Panc1 (cell line): ENCODE measurements at regions not wholly inside any gene's neighbourhood (a gene's known extent, or its start where the extent isn't known, plus 50 kb on each side); places are given as distances from the start of the nearest gene placed in this dataset.

ENCODE experiments used
- POLR2AphosphoS5 ChIP-seq: IDR thresholded peaks from 2 replicates; pipeline ENCODE4 v1.6.1; 2012; ENCODE audit warnings: mild to moderate bottlenecking, low read depth, low read length, moderate library complexity
- REST ChIP-seq, 2 experiments: IDR thresholded peaks; 2 replicates each; pipeline ENCODE4 v1.6.1; 2011 to 2012; ENCODE audit warnings: low read depth in 2 of 2, control low read depth in 1 of 2, low read length in 1 of 2, mild to moderate bottlenecking in 1 of 2, moderate library complexity in 1 of 2; ENCODE audit not compliant: insufficient read depth in 1 of 2
- SIN3A ChIP-seq: IDR thresholded peaks from 2 replicates; pipeline ENCODE4 v1.6.1; 2012; ENCODE audit warnings: low read depth, mild to moderate bottlenecking, low read length, moderate library complexity, borderline replicate concordance; ENCODE audit not compliant: insufficient read depth
- TCF7L2 ChIP-seq: IDR thresholded peaks from 2 replicates; pipeline ENCODE4 v1.6.1; 2011; ENCODE audit warnings: mild to moderate bottlenecking, low read depth, low read length, inconsistent platforms
- TF ChIP-seq, protein P1 (sequence below): fragments of 450-650 bp; IDR thresholded peaks from 2 replicates; pipeline ENCODE4 v1.5.1; 2017; ENCODE audit warnings: mild to moderate bottlenecking

DNA sequence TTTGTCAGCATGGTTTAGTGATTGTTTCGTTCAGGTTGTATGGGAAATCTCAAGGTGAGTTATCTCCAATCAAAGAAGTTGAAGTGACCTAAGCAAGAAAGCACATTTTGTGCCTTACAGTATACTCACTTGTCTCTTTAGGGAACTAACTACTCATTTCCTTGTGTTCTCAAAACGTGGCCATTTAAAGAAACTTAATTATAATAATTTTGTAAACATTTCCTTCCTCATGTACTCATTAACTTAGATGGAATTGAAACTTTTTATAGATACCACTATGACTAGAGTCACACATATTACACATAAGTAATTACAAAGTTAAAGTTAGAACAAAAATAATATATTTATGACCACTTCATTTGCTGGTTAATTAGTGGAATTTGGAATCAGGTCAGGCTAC, 552.6 kb downstream of the MRPL39 start:
- TF ChIP-seq, protein P1, sequence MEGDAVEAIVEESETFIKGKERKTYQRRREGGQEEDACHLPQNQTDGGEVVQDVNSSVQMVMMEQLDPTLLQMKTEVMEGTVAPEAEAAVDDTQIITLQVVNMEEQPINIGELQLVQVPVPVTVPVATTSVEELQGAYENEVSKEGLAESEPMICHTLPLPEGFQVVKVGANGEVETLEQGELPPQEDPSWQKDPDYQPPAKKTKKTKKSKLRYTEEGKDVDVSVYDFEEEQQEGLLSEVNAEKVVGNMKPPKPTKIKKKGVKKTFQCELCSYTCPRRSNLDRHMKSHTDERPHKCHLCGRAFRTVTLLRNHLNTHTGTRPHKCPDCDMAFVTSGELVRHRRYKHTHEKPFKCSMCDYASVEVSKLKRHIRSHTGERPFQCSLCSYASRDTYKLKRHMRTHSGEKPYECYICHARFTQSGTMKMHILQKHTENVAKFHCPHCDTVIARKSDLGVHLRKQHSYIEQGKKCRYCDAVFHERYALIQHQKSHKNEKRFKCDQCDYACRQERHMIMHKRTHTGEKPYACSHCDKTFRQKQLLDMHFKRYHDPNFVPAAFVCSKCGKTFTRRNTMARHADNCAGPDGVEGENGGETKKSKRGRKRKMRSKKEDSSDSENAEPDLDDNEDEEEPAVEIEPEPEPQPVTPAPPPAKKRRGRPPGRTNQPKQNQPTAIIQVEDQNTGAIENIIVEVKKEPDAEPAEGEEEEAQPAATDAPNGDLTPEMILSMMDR: no peak
- no peak for TF ChIP-seq POLR2AphosphoS5
- TF ChIP-seq SIN3A: no peak
- TF ChIP-seq REST (IDR thresholded peaks at IDR 0.05; ENCODE audit: insufficient read depth in 1 of 2, low read depth in 2 of 2, low read length in 1 of 2): no peak
- no peak for TF ChIP-seq TCF7L2
